Hepatocyte (in vitro differentiated cells): ENCODE measurements at regions not wholly inside any gene's neighbourhood (a gene's known extent, or its start where the extent isn't known, plus 50 kb on each side); places are given as distances from the start of the nearest gene placed in this dataset.

Experiments used
- DNase-seq: peaks from one replicate; pipeline ENCODE4 v3.0.0-alpha.2; 2016; ENCODE audit warnings: low spot score
- H2AFZ ChIP-seq: fragments of 200-600 bp; sonication (generic); 2 replicates; pipeline ENCODE4 v1.6.0; 2016; ENCODE audit warnings: antibody characterized with exemption, mild to moderate bottlenecking
- H3K27ac ChIP-seq: fragments of 200-600 bp; sonication (generic); 2 replicates; pipeline ENCODE4 v1.5.1; 2016; ENCODE audit warnings: mild to moderate bottlenecking
- H3K27me3 ChIP-seq: fragments of 200-600 bp; sonication (generic); 2 replicates; pipeline ENCODE4 v1.6.1; 2016
- H3K36me3 ChIP-seq: fragments of 200-600 bp; sonication (generic); replicated peaks from 2 replicates; pipeline ENCODE4 v1.5.1; 2016; ENCODE audit warnings: low read depth; ENCODE audit not compliant: insufficient read depth
- H3K4me1 ChIP-seq: fragments of 200-600 bp; sonication (generic); 2 replicates; pipeline ENCODE4 v1.5.1; 2016; ENCODE audit warnings: mild to moderate bottlenecking, moderate library complexity; ENCODE audit not compliant: insufficient read depth
- H3K4me2 ChIP-seq: fragments of 200-600 bp; sonication (generic); 2 replicates; pipeline ENCODE4 v1.6.0; 2016
- H3K4me3 ChIP-seq: fragments of 200-600 bp; sonication (generic); 2 replicates; pipeline ENCODE4 v1.5.1; 2016; ENCODE audit warnings: mild to moderate bottlenecking
- H3K79me2 ChIP-seq: fragments of 200-600 bp; sonication (generic); 2 replicates; pipeline ENCODE4 v1.6.0; 2017; ENCODE audit warnings: mild to moderate bottlenecking
- H3K9me2 ChIP-seq: fragments of 200-600 bp; sonication (generic); replicated peaks from 2 replicates; pipeline ENCODE4 v1.6.0; 2017; ENCODE audit warnings: mild to moderate bottlenecking; ENCODE audit not compliant: insufficient read depth
- H3K9me3 ChIP-seq: fragments of 200-600 bp; sonication (generic); 2 replicates; pipeline ENCODE4 v1.5.1; 2016; ENCODE audit warnings: low read depth, mild to moderate bottlenecking
- H4K20me1 ChIP-seq: fragments of 200-600 bp; sonication (generic); 2 replicates; pipeline ENCODE4 v1.6.0; 2016; ENCODE audit warnings: mild to moderate bottlenecking; ENCODE audit not compliant: insufficient read depth, poor library complexity, severe bottlenecking
- EZH2 ChIP-seq: fragments of 200-600 bp; sonication (generic); IDR thresholded peaks from 2 replicates; pipeline ENCODE4 v1.6.1; 2016; ENCODE audit warnings: antibody characterized with exemption, mild to moderate bottlenecking, borderline replicate concordance
- EZH2phosphoT487 ChIP-seq: fragments of 200-600 bp; sonication (generic); IDR thresholded peaks from one replicate; pipeline ENCODE4 v1.6.1; 2018; ENCODE audit warnings: antibody characterized with exemption, mild to moderate bottlenecking, low read depth, moderate library complexity; ENCODE audit not compliant: unreplicated experiment, severe bottlenecking
- WGBS: methylation state at CpG from one replicate; pipeline ENCODE4 v1.1.6; 2016; ENCODE audit warnings: low lambda C conversion rate; ENCODE audit errors: missing lambda C conversion rate; 5-methylcytosine and 5-hydroxymethylcytosine counted together
- TF ChIP-seq, protein P1 (sequence below): fragments of 200-600 bp; sonication (generic); IDR thresholded peaks from 2 replicates; pipeline ENCODE4 v1.5.1; 2016; ENCODE audit warnings: antibody characterized with exemption, mild to moderate bottlenecking; ENCODE audit not compliant: poor library complexity

DNA sequence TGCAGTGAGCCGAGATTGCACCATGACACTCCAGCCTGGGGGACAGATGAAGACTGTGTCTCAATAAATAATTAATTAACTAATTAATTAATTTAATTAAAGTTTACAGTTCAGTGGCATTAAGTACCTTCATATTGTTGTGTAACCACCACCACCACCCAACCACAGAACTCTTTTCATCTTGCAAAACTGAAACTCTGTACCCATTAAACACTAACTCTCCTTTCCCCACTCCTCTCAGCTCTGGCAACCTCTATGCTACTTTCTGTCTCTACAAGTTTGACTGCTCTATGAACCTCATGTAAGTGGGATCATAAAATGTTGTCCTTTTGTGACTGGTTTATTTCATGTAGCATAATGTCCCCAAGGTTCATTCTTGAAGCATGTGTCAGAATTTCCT lies 259.3 kb upstream of the MDFIC2 start:
- TF ChIP-seq EZH2 = no peak
- TF ChIP-seq EZH2phosphoT487 = no peak
- TF ChIP-seq, protein P1, sequence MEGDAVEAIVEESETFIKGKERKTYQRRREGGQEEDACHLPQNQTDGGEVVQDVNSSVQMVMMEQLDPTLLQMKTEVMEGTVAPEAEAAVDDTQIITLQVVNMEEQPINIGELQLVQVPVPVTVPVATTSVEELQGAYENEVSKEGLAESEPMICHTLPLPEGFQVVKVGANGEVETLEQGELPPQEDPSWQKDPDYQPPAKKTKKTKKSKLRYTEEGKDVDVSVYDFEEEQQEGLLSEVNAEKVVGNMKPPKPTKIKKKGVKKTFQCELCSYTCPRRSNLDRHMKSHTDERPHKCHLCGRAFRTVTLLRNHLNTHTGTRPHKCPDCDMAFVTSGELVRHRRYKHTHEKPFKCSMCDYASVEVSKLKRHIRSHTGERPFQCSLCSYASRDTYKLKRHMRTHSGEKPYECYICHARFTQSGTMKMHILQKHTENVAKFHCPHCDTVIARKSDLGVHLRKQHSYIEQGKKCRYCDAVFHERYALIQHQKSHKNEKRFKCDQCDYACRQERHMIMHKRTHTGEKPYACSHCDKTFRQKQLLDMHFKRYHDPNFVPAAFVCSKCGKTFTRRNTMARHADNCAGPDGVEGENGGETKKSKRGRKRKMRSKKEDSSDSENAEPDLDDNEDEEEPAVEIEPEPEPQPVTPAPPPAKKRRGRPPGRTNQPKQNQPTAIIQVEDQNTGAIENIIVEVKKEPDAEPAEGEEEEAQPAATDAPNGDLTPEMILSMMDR = no peak
- Histone ChIP-seq H3K4me2 (no peak overlapping the region), H3K4me3 (no peak overlapping the region), H3K4me1 (no peaks in the 10 kb centered on the region), H3K27me3 (peaks cover 7% of the 10 kb centered on the region), H3K79me2 (no peaks in the 10 kb centered on the region), H3K36me3 (no peaks in the 10 kb centered on the region), H2AFZ (no peak overlapping the region), H3K9me3 (no peaks in the 10 kb centered on the region), H4K20me1 (no peaks in the 10 kb centered on the region), H3K27ac (no peak overlapping the region), H3K9me2 (no peaks in the 10 kb centered on the region)
- no peak for DNase-seq
- WGBS = 100% methylated on average over 1 of the region's 1 CpG

DNA sequence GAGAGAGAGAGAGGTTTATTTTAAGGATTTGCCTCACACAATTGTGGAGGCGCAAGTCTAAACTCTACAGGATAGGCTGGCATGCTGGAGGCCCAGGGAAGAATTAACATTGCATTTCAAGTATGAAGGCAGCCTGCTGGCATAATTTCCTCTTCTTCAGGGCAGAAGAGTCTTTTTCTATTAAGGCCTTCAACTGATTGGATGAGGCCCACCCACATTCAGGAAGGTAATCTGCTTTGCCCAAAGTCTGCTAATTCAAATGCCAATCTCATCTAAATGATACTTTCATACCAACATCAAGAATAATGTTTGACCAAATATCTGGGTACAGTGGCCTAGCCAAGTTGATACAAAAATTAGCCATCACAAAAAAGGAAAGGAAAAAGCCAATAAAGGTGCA lies 258.1 kb upstream of the MDFIC2 start:
- Histone ChIP-seq H3K27me3 (peaks cover 7% of the 10 kb centered on the region), H3K36me3 (no peaks in the 10 kb centered on the region), H3K27ac (no peak overlapping the region), H3K79me2 (no peaks in the 10 kb centered on the region), H3K4me3 (no peak overlapping the region), H4K20me1 (no peaks in the 10 kb centered on the region), H2AFZ (no peak overlapping the region), H3K9me3 (no peaks in the 10 kb centered on the region), H3K4me2 (no peak overlapping the region), H3K4me1 (no peaks in the 10 kb centered on the region), H3K9me2 (no peaks in the 10 kb centered on the region)
- WGBS = 97% methylated on average over 1 of the region's 1 CpG
- TF ChIP-seq, protein P1 = no peak
- DNase-seq = no peak

DNA sequence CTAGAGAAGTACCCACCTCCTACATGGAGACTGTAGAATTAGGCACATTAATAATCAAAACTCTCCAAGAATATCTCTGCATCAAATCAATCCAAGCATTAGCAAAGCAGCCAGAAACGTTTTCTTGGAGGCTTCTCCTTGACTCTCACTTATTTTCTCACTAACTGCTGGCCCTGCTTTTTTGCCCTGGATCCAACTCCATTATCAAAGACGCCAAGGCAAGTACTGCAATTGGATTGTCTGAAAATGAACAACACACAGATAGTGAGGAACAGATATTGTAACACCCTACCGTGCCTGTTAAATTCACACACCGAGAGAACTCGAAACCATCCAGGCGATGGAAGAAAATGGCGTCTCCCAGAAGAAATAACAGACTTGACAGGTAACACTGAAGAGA lies 256.2 kb upstream of the MDFIC2 start:
- WGBS = 90% methylated on average over 7 of the region's 7 CpGs
- Histone ChIP-seq H3K4me3 (no peak overlapping the region), H3K9me2 (no peaks in the 10 kb centered on the region)

More for the DNA sequence above, 256.2 kb upstream of the MDFIC2 start:
- Histone ChIP-seq H3K27ac (no peak overlapping the region), H3K4me2 (no peak overlapping the region), H3K4me1 (no peaks in the 10 kb centered on the region), H3K27me3 (no peaks in the 10 kb centered on the region), H3K9me3 (no peaks in the 10 kb centered on the region), H3K79me2 (no peaks in the 10 kb centered on the region), H3K36me3 (no peaks in the 10 kb centered on the region), H4K20me1 (no peaks in the 10 kb centered on the region), H2AFZ (no peak overlapping the region)
- TF ChIP-seq EZH2phosphoT487 (no peak), EZH2 (no peak)
- TF ChIP-seq, protein P1 = no peak
- DNase-seq = no peak
